ENCODE measurements at regions not wholly inside any gene's neighbourhood (a gene's known extent, or its start where the extent isn't known, plus 50 kb on each side); places are given as distances from the start of the nearest gene placed in this dataset.

- H3K4me1 Mint-ChIP-seq = peaks cover 2% of the 10 kb centered on the region
- no peak overlapping the region for H3K4me3 Mint-ChIP-seq
- CTCF ChIA-PET = no interaction called here
Observed at GRCh38 chr2:15092181-15092580, 459.7 kb downstream of the LRATD1 start.

GRCh38 chr2:15092691-15093090 is 460.2 kb downstream of the LRATD1 start:
- Mint-ChIP-seq H3K27ac (no peak overlapping the region), H3K4me3 (no peak overlapping the region), H3K9me3 (no peaks in the 10 kb centered on the region), H3K4me1 (peaks cover 2% of the 10 kb centered on the region), H3K36me3 (ENCODE audit: low read depth) (no peaks in the 10 kb centered on the region), H3K27me3 (no peaks in the 10 kb centered on the region)
- DNase-seq = no peak
- ChIA-PET CTCF (no interaction called here), POLR2A (no interaction called here)

More at GRCh38 chr2:15092181-15092580, 459.7 kb downstream of the LRATD1 start:
- no peak overlapping the region for H3K27ac Mint-ChIP-seq
- no peaks in the 10 kb centered on the region for H3K9me3 Mint-ChIP-seq
- DNase-seq = no peak
- no peaks in the 10 kb centered on the region for H3K36me3 Mint-ChIP-seq (ENCODE audit: low read depth)
- POLR2A ChIA-PET = no interaction called here
- H3K27me3 Mint-ChIP-seq = no peaks in the 10 kb centered on the region

DNA sequence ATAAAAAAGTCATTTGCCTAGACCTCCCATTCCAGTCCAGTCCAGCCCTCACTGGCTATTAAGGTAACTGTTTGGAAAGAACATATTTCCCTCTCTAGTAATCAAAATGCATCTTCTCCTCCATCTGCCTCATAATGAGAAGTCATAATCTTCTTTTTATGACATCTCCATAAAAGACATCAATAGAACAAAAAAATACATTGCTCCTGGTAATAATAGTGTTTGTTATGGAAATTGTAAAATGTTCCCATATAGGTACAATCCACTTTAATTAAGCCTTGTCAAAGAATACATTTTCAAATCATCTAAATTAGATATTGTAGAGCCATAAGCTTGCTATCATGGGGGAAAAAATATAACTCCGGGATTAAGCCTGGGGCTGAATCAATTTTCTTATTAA is 461.6 kb downstream of the LRATD1 start:
- Mint-ChIP-seq H3K9me3 (no peaks in the 10 kb centered on the region), H3K27ac (no peak overlapping the region), H3K27me3 (no peaks in the 10 kb centered on the region), H3K4me1 (peaks cover 2% of the 10 kb centered on the region), H3K4me3 (no peak overlapping the region), H3K36me3 (ENCODE audit: low read depth) (no peaks in the 10 kb centered on the region)
- no peak for DNase-seq
- ChIA-PET POLR2A (no interaction called here), CTCF (interaction anchor here (0.9 kb wide), 1 partner anchor 8 kb away, joined by 4 read pairs; no protein-coding TSS in a partner anchor)

DNA sequence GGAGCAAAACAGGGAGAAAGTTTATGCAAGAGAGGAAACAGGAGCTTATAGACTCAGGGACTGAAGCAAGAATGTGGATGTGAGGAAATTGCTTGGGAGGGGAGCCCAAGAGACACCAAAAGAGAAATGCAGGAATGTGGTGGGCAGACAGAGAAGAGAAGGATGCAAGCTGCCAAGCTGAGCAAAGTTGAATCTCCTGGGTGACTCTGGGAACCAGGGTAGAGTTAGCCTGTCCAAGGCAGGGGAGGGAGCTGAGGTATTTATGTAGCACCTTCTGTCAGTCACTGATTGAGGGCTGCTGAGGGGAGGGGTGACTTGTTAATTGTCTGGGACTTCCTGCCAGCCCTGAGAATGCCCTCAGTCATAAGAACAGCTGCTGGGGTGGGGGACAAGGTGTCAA is 464.3 kb downstream of the NBAS start:
- Mint-ChIP-seq H3K4me3 (no peak overlapping the region), H3K27me3 (peaks cover 4% of the 10 kb centered on the region), H3K36me3 (ENCODE audit: low read depth) (no peaks in the 10 kb centered on the region), H3K9me3 (no peaks in the 10 kb centered on the region), H3K4me1 (peaks cover 2% of the 10 kb centered on the region), H3K27ac (no peak overlapping the region)
- ChIA-PET CTCF (no interaction called here), POLR2A (no interaction called here)
- no peak for DNase-seq

DNA sequence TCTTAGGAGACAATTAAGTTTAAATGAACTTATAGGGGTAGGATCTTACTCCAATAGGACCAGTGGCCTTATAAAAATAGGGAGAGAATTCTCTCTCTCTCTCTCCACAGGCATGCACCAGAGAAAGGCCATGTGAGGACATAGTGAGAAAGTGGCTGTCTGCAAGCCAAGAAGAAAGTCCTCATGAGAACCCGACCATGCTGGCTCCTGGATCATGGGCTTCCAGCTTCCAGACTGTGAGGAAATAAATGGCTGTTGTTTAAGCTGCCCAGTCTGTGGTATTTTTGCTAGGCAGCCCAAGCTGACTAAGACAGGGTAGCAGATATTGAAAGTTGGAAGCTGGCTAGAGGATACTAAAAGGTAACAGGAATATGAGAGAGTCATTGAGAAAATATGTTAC is 454.0 kb downstream of the NBAS start:
- CTCF ChIA-PET = no interaction called here
- no peak for DNase-seq
- POLR2A ChIA-PET = interaction anchor here (0.6 kb wide), 1 partner anchor 963 kb away, joined by 3 read pairs; no protein-coding TSS in a partner anchor
- H3K27ac Mint-ChIP-seq = no peak overlapping the region
- H3K4me3 Mint-ChIP-seq = no peak overlapping the region
- H3K36me3 Mint-ChIP-seq (ENCODE audit: low read depth) = no peaks in the 10 kb centered on the region
- H3K27me3 Mint-ChIP-seq = no peaks in the 10 kb centered on the region
- no peaks in the 10 kb centered on the region for H3K4me1 Mint-ChIP-seq
- H3K9me3 Mint-ChIP-seq = peaks cover 15% of the 10 kb centered on the region

GRCh38 chr2:15111718-15112117 is 449.4 kb downstream of the NBAS start:
- Mint-ChIP-seq H3K4me3 (no peak overlapping the region), H3K36me3 (ENCODE audit: low read depth) (no peaks in the 10 kb centered on the region), H3K9me3 (peaks cover 27% of the 10 kb centered on the region), H3K27me3 (no peaks in the 10 kb centered on the region), H3K4me1 (no peaks in the 10 kb centered on the region), H3K27ac (no peak overlapping the region)
- ChIA-PET CTCF (no interaction called here), POLR2A (no interaction called here)
- no peak for DNase-seq

GRCh38 chr2:15112216-15112615 is 448.9 kb downstream of the NBAS start:
- peaks cover 27% of the 10 kb centered on the region for H3K9me3 Mint-ChIP-seq
- no peaks in the 10 kb centered on the region for H3K4me1 Mint-ChIP-seq
- H3K27me3 Mint-ChIP-seq = no peaks in the 10 kb centered on the region
- no peaks in the 10 kb centered on the region for H3K36me3 Mint-ChIP-seq (ENCODE audit: low read depth)
- no peak overlapping the region for H3K27ac Mint-ChIP-seq
- no peak overlapping the region for H3K4me3 Mint-ChIP-seq
- POLR2A ChIA-PET = no interaction called here
- DNase-seq = no peak
- CTCF ChIA-PET = no interaction called here

DNA sequence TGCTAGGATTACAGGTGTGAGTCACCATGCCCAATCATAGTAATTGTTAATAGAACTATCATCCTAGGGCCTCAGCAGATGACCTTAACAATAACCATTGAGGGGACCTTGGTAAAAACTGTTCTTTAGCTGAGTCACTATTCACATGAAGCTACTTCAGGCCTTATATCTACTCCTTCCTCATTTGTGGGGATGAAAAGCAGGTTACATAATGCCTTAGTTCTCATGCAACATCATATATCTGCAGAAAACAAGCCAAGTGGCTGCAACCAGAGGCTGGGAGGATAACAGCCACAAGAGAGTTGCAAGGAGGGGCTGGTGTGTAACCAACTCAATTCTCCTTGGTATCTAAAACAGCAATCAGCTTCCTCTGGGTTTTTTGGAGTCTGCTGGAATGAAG is 445.4 kb downstream of the NBAS start:
- Mint-ChIP-seq H3K9me3 (peaks cover 21% of the 10 kb centered on the region), H3K27ac (no peak overlapping the region), H3K4me3 (no peak overlapping the region), H3K27me3 (no peaks in the 10 kb centered on the region), H3K36me3 (ENCODE audit: low read depth) (no peaks in the 10 kb centered on the region), H3K4me1 (no peaks in the 10 kb centered on the region)
- CTCF ChIA-PET = interaction anchor here (0.7 to 1.4 kb wide), 2 partner anchors 14 to 62 kb away, joined by 3 read pairs; no protein-coding TSS in a partner anchor
- POLR2A ChIA-PET = no interaction called here
- DNase-seq = no peak

DNA sequence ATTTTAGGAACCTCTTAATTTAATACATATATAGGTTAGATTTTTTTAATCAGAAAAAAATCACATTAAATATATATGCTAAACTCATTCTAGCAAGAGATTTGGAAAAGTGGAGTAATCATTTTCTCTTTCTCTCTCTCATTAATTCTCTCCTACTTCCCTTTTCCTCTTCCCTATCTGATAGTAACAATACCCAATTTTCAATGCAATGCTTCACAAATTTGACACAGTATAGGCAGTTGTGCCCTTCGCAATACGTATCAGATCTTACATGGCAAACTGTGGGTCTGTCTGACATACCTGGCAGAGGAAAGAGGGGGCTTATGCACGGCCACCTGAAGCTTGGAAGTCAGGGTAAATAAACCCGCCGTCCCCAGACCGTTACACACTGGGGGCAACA is 444.3 kb downstream of the NBAS start:
- H3K27ac Mint-ChIP-seq = no peak overlapping the region
- no peaks in the 10 kb centered on the region for H3K27me3 Mint-ChIP-seq
- no peak for DNase-seq
- no peaks in the 10 kb centered on the region for H3K36me3 Mint-ChIP-seq (ENCODE audit: low read depth)
- no peaks in the 10 kb centered on the region for H3K4me1 Mint-ChIP-seq
- ChIA-PET CTCF (no interaction called here), POLR2A (no interaction called here)
- H3K9me3 Mint-ChIP-seq = peaks cover 16% of the 10 kb centered on the region
- H3K4me3 Mint-ChIP-seq = no peak overlapping the region
